ENCODE measurements at regions not wholly inside any gene's neighbourhood (a gene's known extent, or its start where the extent isn't known, plus 50 kb on each side); places are given as distances from the start of the nearest gene placed in this dataset.

DNA sequence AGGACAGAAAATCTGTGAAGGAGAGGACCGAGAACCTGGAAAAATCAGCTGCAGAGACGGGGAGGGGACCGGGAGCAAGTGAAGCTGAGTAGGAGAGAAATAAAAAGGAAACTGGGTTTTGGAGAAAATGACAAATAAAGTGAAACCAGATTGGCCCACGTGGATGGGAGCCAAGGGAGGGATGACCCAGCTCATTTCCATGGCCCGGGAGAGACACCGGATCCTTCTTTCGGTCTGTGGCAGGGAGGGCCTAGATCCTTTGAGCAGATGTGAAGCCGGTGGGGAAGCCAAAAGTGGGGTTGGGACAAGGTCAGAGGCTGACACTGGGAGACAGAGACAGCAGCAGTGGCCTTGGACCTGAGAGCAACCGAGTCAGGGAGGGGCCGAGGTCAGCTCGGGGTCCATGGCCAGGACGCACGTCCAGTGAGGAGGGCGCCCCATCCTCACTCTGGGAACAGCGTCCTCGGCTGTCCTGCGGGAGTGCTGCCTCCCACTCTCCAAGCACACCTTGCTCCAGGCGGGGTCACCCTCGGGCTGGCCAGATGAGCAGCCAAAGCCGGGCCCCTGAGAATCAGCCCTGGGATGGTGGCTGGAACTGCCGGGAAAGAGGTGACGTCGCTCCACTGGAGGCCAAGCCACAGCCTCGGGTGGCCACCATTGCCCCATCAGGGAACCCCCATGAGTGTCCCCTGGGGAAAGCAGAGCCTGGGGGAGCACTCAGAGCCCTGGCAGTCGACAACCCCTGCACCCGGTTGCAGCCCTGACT, 50.8 kb upstream of the CDR2 start:
- TF ChIP-seq, protein P1, sequence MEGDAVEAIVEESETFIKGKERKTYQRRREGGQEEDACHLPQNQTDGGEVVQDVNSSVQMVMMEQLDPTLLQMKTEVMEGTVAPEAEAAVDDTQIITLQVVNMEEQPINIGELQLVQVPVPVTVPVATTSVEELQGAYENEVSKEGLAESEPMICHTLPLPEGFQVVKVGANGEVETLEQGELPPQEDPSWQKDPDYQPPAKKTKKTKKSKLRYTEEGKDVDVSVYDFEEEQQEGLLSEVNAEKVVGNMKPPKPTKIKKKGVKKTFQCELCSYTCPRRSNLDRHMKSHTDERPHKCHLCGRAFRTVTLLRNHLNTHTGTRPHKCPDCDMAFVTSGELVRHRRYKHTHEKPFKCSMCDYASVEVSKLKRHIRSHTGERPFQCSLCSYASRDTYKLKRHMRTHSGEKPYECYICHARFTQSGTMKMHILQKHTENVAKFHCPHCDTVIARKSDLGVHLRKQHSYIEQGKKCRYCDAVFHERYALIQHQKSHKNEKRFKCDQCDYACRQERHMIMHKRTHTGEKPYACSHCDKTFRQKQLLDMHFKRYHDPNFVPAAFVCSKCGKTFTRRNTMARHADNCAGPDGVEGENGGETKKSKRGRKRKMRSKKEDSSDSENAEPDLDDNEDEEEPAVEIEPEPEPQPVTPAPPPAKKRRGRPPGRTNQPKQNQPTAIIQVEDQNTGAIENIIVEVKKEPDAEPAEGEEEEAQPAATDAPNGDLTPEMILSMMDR (IDR thresholded peaks at IDR 0.05) = no peak
- no peak for TF ChIP-seq POLR2A (IDR thresholded peaks at IDR 0.05)
